HG02678 (cell line): ENCODE measurements at regions not wholly inside any gene's neighbourhood (a gene's known extent, or its start where the extent isn't known, plus 50 kb on each side); places are given as distances from the start of the nearest gene placed in this dataset.

Experiments used
- ATAC-seq: cut with Tn5 transposase; IDR thresholded peaks from one replicate; pipeline ENCODE4 v1.9.1; 2021; ENCODE audit warnings: mild to moderate bottlenecking, moderate library complexity; ENCODE audit not compliant: unreplicated experiment

DNA sequence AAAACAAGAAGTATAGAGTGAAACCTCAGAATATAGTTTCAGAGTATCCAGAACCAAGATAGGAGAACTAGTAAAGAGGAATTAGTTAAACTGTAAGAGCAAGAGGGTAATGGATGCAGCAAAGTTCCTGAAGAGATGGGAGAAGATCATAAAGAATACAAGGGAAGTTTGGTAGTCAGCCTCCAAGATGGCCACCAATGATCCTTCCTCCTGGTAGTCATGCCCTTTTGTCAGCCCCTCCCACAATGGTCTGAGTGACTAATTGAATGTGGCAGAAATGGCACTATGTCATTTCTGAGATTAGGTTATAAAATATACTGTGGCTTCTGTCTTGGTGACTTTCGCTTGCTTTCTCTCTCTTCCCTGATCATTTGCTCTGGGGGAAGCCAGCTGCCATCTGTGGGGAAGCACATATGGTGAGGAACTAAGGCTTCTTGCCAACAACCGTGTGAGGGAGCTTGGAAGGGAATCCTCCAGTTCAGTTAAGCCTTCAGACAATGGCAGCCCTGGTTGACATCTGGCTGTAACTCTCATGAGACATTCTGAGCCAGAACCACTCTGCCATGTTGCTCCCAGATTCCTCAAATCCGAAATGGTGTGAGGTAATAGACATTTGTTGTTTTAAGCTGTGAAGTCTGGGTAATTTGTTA, 55.3 kb upstream of the AMN1 start:
- no peak for ATAC-seq

GRCh38 chr12:31783556-31783955, 54.7 kb upstream of the AMN1 start:
- ATAC-seq, result no peak

DNA sequence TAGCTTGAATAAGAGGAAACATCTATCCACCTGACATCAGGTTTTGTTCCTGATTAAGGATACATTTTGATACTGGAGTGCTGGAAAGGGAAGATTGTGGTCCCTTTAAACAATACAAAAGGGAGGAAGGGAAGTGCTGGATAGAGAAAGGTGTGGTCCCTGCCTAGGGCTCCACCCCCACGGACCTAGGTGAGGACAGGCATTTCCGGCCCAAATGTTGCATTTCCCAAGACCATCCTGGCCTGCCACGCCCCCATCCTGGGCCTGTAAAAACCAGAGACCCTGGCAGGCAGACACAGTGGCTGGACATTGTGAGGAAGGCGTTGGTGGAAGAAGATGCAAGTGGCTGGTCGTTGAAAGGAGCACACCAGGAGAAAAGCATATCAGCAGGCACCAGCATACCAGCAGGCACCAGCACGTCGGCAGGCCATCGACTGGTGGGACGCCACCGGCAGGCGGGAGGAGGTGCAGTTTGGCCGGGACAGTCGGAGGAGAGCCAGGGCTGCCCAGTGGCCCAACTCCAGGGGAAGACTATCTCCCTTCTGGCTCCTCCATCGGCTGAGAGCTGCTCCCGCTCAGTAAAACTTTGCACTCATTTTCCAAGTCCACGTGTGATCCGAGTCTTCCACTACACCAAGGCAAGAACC, 53.2 kb upstream of the AMN1 start:
- ATAC-seq, result no peak

DNA sequence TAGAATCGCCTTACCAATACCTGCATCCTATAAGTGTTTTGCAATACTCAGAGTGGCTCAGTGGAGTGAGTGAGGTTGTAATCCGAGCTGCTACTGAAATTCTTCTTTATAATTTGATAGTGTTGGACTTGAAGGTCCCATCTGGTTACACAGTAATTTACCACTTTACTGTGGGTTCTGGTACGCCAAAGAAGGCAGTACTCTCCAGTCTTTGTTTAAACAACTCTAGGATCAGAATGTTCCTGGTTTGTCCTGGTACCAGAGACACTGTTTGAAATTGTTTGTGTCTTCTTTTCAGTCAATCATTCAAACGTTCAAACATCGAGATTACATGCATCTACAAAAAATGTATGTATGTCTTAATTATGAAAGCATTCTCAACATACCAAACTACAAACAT, 51.3 kb upstream of the AMN1 start:
- no peak for ATAC-seq

DNA sequence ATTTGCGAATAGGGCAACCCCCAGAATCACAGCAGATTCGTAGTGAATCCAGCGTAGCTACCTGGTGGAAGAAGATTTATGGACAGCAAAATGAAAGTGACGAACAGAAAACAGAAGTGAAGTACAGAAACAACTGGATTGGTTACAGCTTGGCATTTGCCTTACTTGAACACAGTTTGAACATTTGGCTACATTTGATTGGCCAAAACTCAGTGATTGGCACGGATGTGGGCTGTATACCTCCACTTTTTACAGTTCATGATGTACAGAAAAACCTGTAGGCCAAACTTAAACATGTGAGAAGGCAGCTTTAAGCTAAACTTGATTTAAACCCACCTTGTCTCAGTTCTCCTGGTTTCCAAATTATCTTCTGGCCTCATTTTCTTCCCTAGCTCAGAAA, 49.9 kb upstream of the AMN1 start:
- ATAC-seq, result no peak
